Cardiac muscle cell (in vitro differentiated cells and primary cell): ENCODE measurements at regions not wholly inside any gene's neighbourhood (a gene's known extent, or its start where the extent isn't known, plus 50 kb on each side); places are given as distances from the start of the nearest gene placed in this dataset.

Source experiments
- DNase-seq, 2 donors: peaks; one replicate each; pipeline versions ENCODE4 v3.0.0 to v3.0.0-alpha.2; 2010 to 2017; ENCODE audit warnings: low read depth in 1 of 2, low spot score in 1 of 2
- H3K27ac ChIP-seq: fragments of 200-600 bp; sonication (generic); 2 replicates; pipeline ENCODE4 v1.5.1; 2016
- H3K27me3 ChIP-seq: fragments of 200-600 bp; sonication (generic); 2 replicates; pipeline ENCODE4 v1.6.0; 2016; ENCODE audit warnings: control low read depth
- H3K36me3 ChIP-seq: fragments of 200-600 bp; sonication (generic); 2 replicates; pipeline ENCODE4 v1.5.1; 2016; ENCODE audit warnings: control low read depth
- H3K4me1 ChIP-seq: fragments of 200-600 bp; sonication (generic); 2 replicates; pipeline ENCODE4 v1.8.1; 2017; ENCODE audit warnings: low read depth, mild to moderate bottlenecking, mixed run types
- H3K4me3 ChIP-seq: fragments of 200-600 bp; sonication (generic); 2 replicates; pipeline ENCODE4 v1.5.1; 2016; ENCODE audit warnings: mild to moderate bottlenecking
- H3K9me3 ChIP-seq: fragments of 200-600 bp; sonication (generic); 2 replicates; pipeline ENCODE4 v1.5.1; 2017; ENCODE audit warnings: low read depth, mild to moderate bottlenecking, control low read depth
- TF ChIP-seq, protein P1 (sequence below): IDR thresholded peaks from 2 replicates; pipeline ENCODE4 v1.5.1; 2012; ENCODE audit warnings: low read depth, mild to moderate bottlenecking, low read length

DNA sequence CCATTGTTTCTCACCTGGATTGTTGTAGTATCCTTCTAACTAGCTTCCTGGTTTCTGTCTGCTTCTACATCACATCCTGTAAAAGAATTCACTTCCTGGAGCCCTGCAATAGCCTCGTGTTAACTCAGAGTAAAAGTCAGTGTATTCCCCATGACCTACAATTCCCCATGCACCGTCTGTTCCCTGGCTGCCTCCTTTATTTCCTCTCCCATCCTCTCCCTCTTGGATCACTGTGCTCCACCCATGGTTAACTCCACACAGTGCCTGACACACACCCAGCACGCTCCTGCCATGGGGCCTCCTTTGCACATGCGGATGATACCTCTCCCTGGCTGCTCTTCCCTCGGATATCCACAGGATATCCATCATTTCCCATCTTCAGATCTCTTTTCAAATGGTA lies 301.4 kb upstream of the IRX3 start:
- H3K36me3 ChIP-seq, result no peaks in the 10 kb centered on the region
- no peak overlapping the region for H3K4me3 ChIP-seq
- no peaks in the 10 kb centered on the region for H3K9me3 ChIP-seq
- DNase-seq, result no peak
- H3K27me3 ChIP-seq, result no peaks in the 10 kb centered on the region
- TF ChIP-seq, protein P1, sequence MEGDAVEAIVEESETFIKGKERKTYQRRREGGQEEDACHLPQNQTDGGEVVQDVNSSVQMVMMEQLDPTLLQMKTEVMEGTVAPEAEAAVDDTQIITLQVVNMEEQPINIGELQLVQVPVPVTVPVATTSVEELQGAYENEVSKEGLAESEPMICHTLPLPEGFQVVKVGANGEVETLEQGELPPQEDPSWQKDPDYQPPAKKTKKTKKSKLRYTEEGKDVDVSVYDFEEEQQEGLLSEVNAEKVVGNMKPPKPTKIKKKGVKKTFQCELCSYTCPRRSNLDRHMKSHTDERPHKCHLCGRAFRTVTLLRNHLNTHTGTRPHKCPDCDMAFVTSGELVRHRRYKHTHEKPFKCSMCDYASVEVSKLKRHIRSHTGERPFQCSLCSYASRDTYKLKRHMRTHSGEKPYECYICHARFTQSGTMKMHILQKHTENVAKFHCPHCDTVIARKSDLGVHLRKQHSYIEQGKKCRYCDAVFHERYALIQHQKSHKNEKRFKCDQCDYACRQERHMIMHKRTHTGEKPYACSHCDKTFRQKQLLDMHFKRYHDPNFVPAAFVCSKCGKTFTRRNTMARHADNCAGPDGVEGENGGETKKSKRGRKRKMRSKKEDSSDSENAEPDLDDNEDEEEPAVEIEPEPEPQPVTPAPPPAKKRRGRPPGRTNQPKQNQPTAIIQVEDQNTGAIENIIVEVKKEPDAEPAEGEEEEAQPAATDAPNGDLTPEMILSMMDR, result no peak
- H3K4me1 ChIP-seq, result peaks cover 12% of the 10 kb centered on the region
- no peak overlapping the region for H3K27ac ChIP-seq

DNA sequence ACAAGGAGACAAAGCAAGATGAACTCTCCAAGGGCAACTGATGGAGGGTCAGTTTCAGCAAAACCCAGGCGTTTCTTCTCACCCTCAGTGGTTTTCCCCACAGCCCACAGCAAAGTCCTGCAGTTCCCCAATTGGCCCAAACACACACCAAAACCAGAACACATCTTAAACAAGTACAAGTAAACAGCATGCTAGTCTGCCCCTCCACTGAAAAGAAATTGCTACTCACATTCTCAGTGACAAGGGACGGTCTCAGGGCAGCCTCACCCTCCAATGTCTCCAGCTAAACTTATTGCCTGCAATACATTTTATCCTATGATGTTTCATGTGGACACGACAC lies 300.6 kb upstream of the IRX3 start:
- Histone ChIP-seq H3K27ac (no peak overlapping the region), H3K4me1 (peaks cover 12% of the 10 kb centered on the region), H3K36me3 (no peaks in the 10 kb centered on the region), H3K9me3 (no peaks in the 10 kb centered on the region), H3K27me3 (no peaks in the 10 kb centered on the region), H3K4me3 (no peak overlapping the region)
- TF ChIP-seq, protein P1, result no peak
- no peak for DNase-seq

- no peak for DNase-seq
- Histone ChIP-seq H3K27ac (no peak overlapping the region), H3K27me3 (no peaks in the 10 kb centered on the region), H3K4me3 (no peak overlapping the region), H3K4me1 (peaks cover 9% of the 10 kb centered on the region), H3K36me3 (no peaks in the 10 kb centered on the region), H3K9me3 (no peaks in the 10 kb centered on the region)
- TF ChIP-seq, protein P1, result no peak
Measured at GRCh38 chr16:54586474-54587175, 300.0 kb upstream of the IRX3 start.

GRCh38 chr16:54585998-54586340 lies 299.4 kb upstream of the IRX3 start:
- TF ChIP-seq, protein P1, result no peak
- Histone ChIP-seq H3K36me3 (no peaks in the 10 kb centered on the region), H3K27ac (no peak overlapping the region), H3K27me3 (no peaks in the 10 kb centered on the region), H3K9me3 (no peaks in the 10 kb centered on the region), H3K4me1 (peaks cover 8% of the 10 kb centered on the region), H3K4me3 (no peak overlapping the region)
- no peak for DNase-seq

GRCh38 chr16:54585094-54585997 lies 298.8 kb upstream of the IRX3 start:
- no peak overlapping the region for H3K27ac ChIP-seq

More at GRCh38 chr16:54585094-54585997, 298.8 kb upstream of the IRX3 start:
- Histone ChIP-seq H3K4me1 (peaks cover 8% of the 10 kb centered on the region), H3K9me3 (no peaks in the 10 kb centered on the region), H3K27me3 (no peaks in the 10 kb centered on the region), H3K4me3 (no peak overlapping the region), H3K36me3 (no peaks in the 10 kb centered on the region)
- DNase-seq, result no peak
- TF ChIP-seq, protein P1, result no peak
